HepG2 (cell line): ENCODE measurements at regions not wholly inside any gene's neighbourhood (a gene's known extent, or its start where the extent isn't known, plus 50 kb on each side); places are given as distances from the start of the nearest gene placed in this dataset.

ENCODE experiments used
- AKNA ChIP-seq: sonication (generic); formaldehyde crosslinking; IDR thresholded peaks from 2 replicates; pipeline ENCODE4 v1.4.0; 2020; ENCODE audit warnings: missing genetic modification reagents, borderline replicate concordance
- CEBPZ ChIP-seq: IDR thresholded peaks from 2 replicates; pipeline ENCODE4 v1.6.1; 2012; ENCODE audit warnings: low read length, improper control_type of control experiment
- E2F1 ChIP-seq: sonication (generic); formaldehyde crosslinking; IDR thresholded peaks from 2 replicates; pipeline ENCODE4 v1.5.0; 2020; ENCODE audit warnings: missing genetic modification reagents
- FOXA1 ChIP-seq, 2 experiments: fragments of 450-650 bp in 1 of 2; sonication (generic) in 1 of 2; formaldehyde crosslinking in 1 of 2; IDR thresholded peaks; 2 replicates each; pipeline versions ENCODE4 v1.4.0 to v1.6.1; 2016 to 2020; ENCODE audit warnings: missing genetic modification reagents in 1 of 2
- GFI1 ChIP-seq: sonication (generic); formaldehyde crosslinking; IDR thresholded peaks from 2 replicates; pipeline ENCODE4 v1.5.0; 2020; ENCODE audit warnings: missing genetic modification reagents, mild to moderate bottlenecking, borderline replicate concordance
- GMEB1 ChIP-seq: sonication (generic); formaldehyde crosslinking; IDR thresholded peaks from 2 replicates; pipeline ENCODE4 v1.5.1; 2020; ENCODE audit warnings: missing genetic modification reagents, mild to moderate bottlenecking, borderline replicate concordance
- JARID2 ChIP-seq: sonication (generic); formaldehyde crosslinking; IDR thresholded peaks from 2 replicates; pipeline ENCODE4 v1.8.1; 2023; ENCODE audit warnings: missing genetic modification reagents, inconsistent platforms; ENCODE audit not compliant: insufficient replicate concordance
- PRPF4 ChIP-seq: fragments of 200-400 bp; formaldehyde crosslinking; IDR thresholded peaks from 2 replicates; pipeline ENCODE4 v1.6.1; 2016; ENCODE audit warnings: low read length, low read depth; ENCODE audit not compliant: poor library complexity, severe bottlenecking
- SIX4 ChIP-seq: sonication (generic); formaldehyde crosslinking; IDR thresholded peaks from 2 replicates; pipeline ENCODE4 v1.4.0; 2020; ENCODE audit warnings: missing genetic modification reagents
- WIZ ChIP-seq: sonication (generic); formaldehyde crosslinking; IDR thresholded peaks from 2 replicates; pipeline ENCODE4 v1.5.1; 2020; ENCODE audit warnings: mild to moderate bottlenecking, missing genetic modification reagents
- ZNF207 ChIP-seq: fragments of 450-650 bp; IDR thresholded peaks from 2 replicates; pipeline ENCODE4 v1.6.1; 2016; ENCODE audit warnings: antibody characterized with exemption, borderline replicate concordance
- ZNF260 ChIP-seq: sonication (generic); formaldehyde crosslinking; IDR thresholded peaks from 2 replicates; pipeline ENCODE4 v1.4.0; 2020; ENCODE audit warnings: missing genetic modification reagents, low read depth, mild to moderate bottlenecking, borderline replicate concordance
- ZNF724P ChIP-seq: sonication (generic); formaldehyde crosslinking; IDR thresholded peaks from 2 replicates; pipeline ENCODE4 v1.8.0; 2022; ENCODE audit warnings: missing genetic modification reagents, borderline replicate concordance
- ZSCAN20 ChIP-seq: sonication (generic); formaldehyde crosslinking; IDR thresholded peaks from 2 replicates; pipeline ENCODE4 v1.4.0; 2020; ENCODE audit warnings: missing genetic modification reagents, mild to moderate bottlenecking, borderline replicate concordance
- ZUFSP ChIP-seq: sonication (generic); formaldehyde crosslinking; IDR thresholded peaks from 2 replicates; pipeline ENCODE4 v1.9.0; 2021; ENCODE audit warnings: missing genetic modification reagents, mild to moderate bottlenecking, borderline replicate concordance

- TF ChIP-seq GMEB1 (CRISPR knock-in tag) (no peak), CEBPZ (no peak), ZNF260 (no peak), ZSCAN20 (CRISPR knock-in tag) (0 out of 2 replicates have a peak, but pooled peaks have one; percentile 32), E2F1 (CRISPR knock-in tag) (no peak), ZNF724P (CRISPR knock-in tag) (no peak), ZUFSP (CRISPR knock-in tag) (no peak), FOXA1 (IDR thresholded peaks at IDR 0.05) (no peak), FOXA1 (CRISPR knock-in tag; IDR thresholded peaks at IDR 0.05) (no peak), SIX4 (CRISPR knock-in tag) (no peak), ZNF207 (no peak), JARID2 (CRISPR knock-in tag) (no peak), PRPF4 (no peak), AKNA (CRISPR knock-in tag) (0 out of 2 replicates have a peak, but pooled peaks have one; percentile 65), GFI1 (no peak), WIZ (CRISPR knock-in tag) (peak; percentile 69)
These were observed 158.9 kb upstream of the FAM20A start (continued) for GRCh38 chr17:68760141-68760475.
